GM12878 (cell line): ENCODE measurements at regions not wholly inside any gene's neighbourhood (a gene's known extent, or its start where the extent isn't known, plus 50 kb on each side); places are given as distances from the start of the nearest gene placed in this dataset.
A peak's percentile ranks its signal among the peaks of the same experiment; 100 is the strongest.

Source experiments
- ATAC-seq: fragments of 200-7000 bp; cut with Tn5 transposase; 3 replicates; pipeline ENCODE4 v1.9.1; 2020; ENCODE audit warnings: mild to moderate bottlenecking, moderate library complexity
- BruUV-seq: library from RNA; stranded (reverse); fragments of 400-500 nt; replicated peaks from 2 replicates; lab custom pipeline; 2021; lab: Mats Ljungman, UMichigan
- CTCF ChIA-PET: fragments of 300-600 bp; sonication (Branson Sonifier 250); formaldehyde crosslinking; extraction: SDS; loops from one replicate; lab custom pipeline; 2021; ENCODE audit warnings: inconsistent platforms; lab: Yijun Ruan, JAX
- POLR2A ChIA-PET: fragments of 350-600 bp; formaldehyde crosslinking; extraction: SDS; loops from one replicate; lab custom pipeline; 2021; ENCODE audit warnings: inconsistent platforms; lab: Charles Lee
- RAD21 ChIA-PET: fragments of 300-600 bp; sonication (Branson Sonifier 250); formaldehyde crosslinking; loops from one replicate; lab custom pipeline; 2023; ENCODE audit warnings: antibody characterized with exemption; ENCODE audit not compliant: unreplicated experiment; lab: Charles Lee
- SMC1A ChIA-PET: fragments of 300-600 bp; sonication (Branson Sonifier 250); formaldehyde crosslinking; loops from one replicate; lab custom pipeline; 2023; ENCODE audit not compliant: unreplicated experiment, uncharacterized antibody; lab: Charles Lee
- DNase-seq: peaks from one replicate; pipeline ENCODE4 v3.0.0-alpha.2; 2011; ENCODE audit warnings: low read depth, low spot score
- FAIRE-seq: peaks from 3 replicates; lab custom pipeline; 2011; peaks lifted over from hg19 to GRCh38; lab: Jason Lieb, UNC
- H2AFZ ChIP-seq: 2 replicates; pipeline ENCODE4 v1.6.0; 2011; ENCODE audit warnings: low read depth, low read length, control low read depth; ENCODE audit not compliant: control insufficient read depth
- H3K27ac ChIP-seq: 2 replicates; pipeline ENCODE4 v1.5.1; 2011; ENCODE audit warnings: control low read depth; ENCODE audit not compliant: control insufficient read depth, insufficient read depth
- H3K27me3 ChIP-seq, 2 experiments: replicated peaks in 1 of 2; 2 replicates each; pipeline versions ENCODE4 v1.6.0 to v1.6.1; 2011; ENCODE audit warnings: low read length in 1 of 2; ENCODE audit not compliant: control insufficient read depth in 2 of 2, insufficient read depth in 2 of 2
- H3K36me3 ChIP-seq, 2 experiments: 2 replicates each; pipeline ENCODE4 v1.5.1; 2011; ENCODE audit warnings: low read length in 1 of 2; ENCODE audit not compliant: control insufficient read depth in 2 of 2, insufficient read depth in 2 of 2
- H3K4me1 ChIP-seq: 2 replicates; pipeline ENCODE4 v1.6.1; 2011; ENCODE audit warnings: mild to moderate bottlenecking, low read length, moderate library complexity, mixed read lengths; ENCODE audit not compliant: control insufficient read depth, insufficient read depth
- H3K4me2 ChIP-seq: 2 replicates; pipeline ENCODE4 v1.6.0; 2011; ENCODE audit warnings: control low read depth; ENCODE audit not compliant: control insufficient read depth, insufficient read depth
- H3K4me3 ChIP-seq: fragments of 200-600 bp; sonication (generic); 2 replicates; pipeline ENCODE4 v1.5.1; 2016
- H3K79me2 ChIP-seq: 2 replicates; pipeline ENCODE4 v1.6.0; 2011; ENCODE audit warnings: low read length; ENCODE audit not compliant: control insufficient read depth, insufficient read depth
- H3K9ac ChIP-seq: 2 replicates; pipeline ENCODE4 v1.8.0; 2011; ENCODE audit warnings: low read length, control low read depth, mixed read lengths; ENCODE audit not compliant: control insufficient read depth, insufficient read depth
- H3K9me3 ChIP-seq: replicated peaks from 3 replicates; pipeline ENCODE4 v1.5.1; 2011; ENCODE audit warnings: mild to moderate bottlenecking, low read length; ENCODE audit not compliant: control insufficient read depth, insufficient read depth
- H4K20me1 ChIP-seq: 2 replicates; pipeline ENCODE4 v1.6.0; 2011; ENCODE audit not compliant: control insufficient read depth, insufficient read depth
- EGR1 ChIP-seq, 2 experiments: IDR thresholded peaks; 1 replicate in 1 of 2; 2 replicates in 1 of 2; pipeline ENCODE4 v1.6.1; 2011 to 2012; ENCODE audit warnings: low read depth in 2 of 2, low read length in 2 of 2, borderline replicate concordance in 1 of 2, mild to moderate bottlenecking in 1 of 2, moderate library complexity in 1 of 2
- ESRRA ChIP-seq: IDR thresholded peaks from 2 replicates; pipeline ENCODE4 v1.6.1; 2012; ENCODE audit warnings: mild to moderate bottlenecking, low read length, improper control_type of control experiment
- HDAC2 ChIP-seq: fragments of 200-600 bp; sonication (generic); IDR thresholded peaks from 2 replicates; pipeline ENCODE4 v1.6.1; 2017
- HDAC6 ChIP-seq: fragments of 200-600 bp; sonication (generic); IDR thresholded peaks from one replicate; pipeline ENCODE4 v1.8.0; 2017; ENCODE audit warnings: antibody characterized with exemption; ENCODE audit not compliant: unreplicated experiment
- KAT2A ChIP-seq: conservative IDR thresholded peaks from 2 replicates; pipeline ENCODE4 v1.6.1; 2011; ENCODE audit warnings: low read depth, low read length; ENCODE audit not compliant: control insufficient read depth
- MYC ChIP-seq: IDR thresholded peaks from 2 replicates; pipeline ENCODE4 v1.6.1; 2011; ENCODE audit warnings: mild to moderate bottlenecking, low read length, moderate library complexity, inconsistent platforms; ENCODE audit not compliant: insufficient read depth, insufficient replicate concordance, insufficient read length, severe bottlenecking
- POLR2AphosphoS5 ChIP-seq: IDR thresholded peaks from 2 replicates; pipeline ENCODE4 v1.6.1; 2011; ENCODE audit warnings: mild to moderate bottlenecking, low read length, inconsistent platforms
- ZNF217 ChIP-seq: fragments of 450-650 bp; IDR thresholded peaks from 2 replicates; pipeline ENCODE4 v1.6.1; 2017; ENCODE audit warnings: antibody characterized with exemption, mild to moderate bottlenecking
- ZNF24 ChIP-seq: fragments of 450-650 bp; IDR thresholded peaks from 2 replicates; pipeline ENCODE4 v1.6.1; 2017; ENCODE audit warnings: antibody characterized with exemption, mild to moderate bottlenecking
- ZNF274 ChIP-seq: IDR thresholded peaks from one replicate; pipeline ENCODE4 v1.8.0; 2011; ENCODE audit not compliant: insufficient read length, insufficient read depth
- WGBS: methylation state at CpG from one replicate; pipeline ENCODE4 v1.1.6; 2016; ENCODE audit warnings: low lambda C conversion rate; ENCODE audit not compliant: insufficient replicate concordance, insufficient coverage; ENCODE audit errors: missing lambda C conversion rate; 5-methylcytosine and 5-hydroxymethylcytosine counted together
- in situ Hi-C: fragments of 300-500 bp; cut with MboI; formaldehyde crosslinking; loops from 9 replicates; pipeline ENCODE4 v1.14.3; 2018; ENCODE audit warnings: mixed read lengths
- intact Hi-C: fragments of 100-400 bp; cut with micrococcal nuclease; formaldehyde crosslinking; loops from one replicate; pipeline ENCODE4 v1.14.2; 2022; ENCODE audit not compliant: unreplicated experiment
- TF ChIP-seq, protein P1 (sequence below): fragments of 450-650 bp; IDR thresholded peaks from 2 replicates; pipeline ENCODE4 v1.6.1; 2017; ENCODE audit warnings: mild to moderate bottlenecking, moderate library complexity
- TF ChIP-seq, protein P2 (sequence below): fragments of 450-650 bp; IDR thresholded peaks from 2 replicates; pipeline ENCODE4 v1.6.1; 2014; ENCODE audit warnings: mild to moderate bottlenecking
- TF ChIP-seq, protein P3 (sequence below): fragments of 450-650 bp; IDR thresholded peaks from 2 replicates; pipeline ENCODE4 v1.6.1; 2017; ENCODE audit warnings: antibody characterized with exemption, mild to moderate bottlenecking, moderate library complexity
- TF ChIP-seq, protein P4 (sequence below): fragments of 450-650 bp; conservative IDR thresholded peaks from 2 replicates; pipeline ENCODE4 v1.6.1; 2017; ENCODE audit warnings: mild to moderate bottlenecking, moderate library complexity

DNA sequence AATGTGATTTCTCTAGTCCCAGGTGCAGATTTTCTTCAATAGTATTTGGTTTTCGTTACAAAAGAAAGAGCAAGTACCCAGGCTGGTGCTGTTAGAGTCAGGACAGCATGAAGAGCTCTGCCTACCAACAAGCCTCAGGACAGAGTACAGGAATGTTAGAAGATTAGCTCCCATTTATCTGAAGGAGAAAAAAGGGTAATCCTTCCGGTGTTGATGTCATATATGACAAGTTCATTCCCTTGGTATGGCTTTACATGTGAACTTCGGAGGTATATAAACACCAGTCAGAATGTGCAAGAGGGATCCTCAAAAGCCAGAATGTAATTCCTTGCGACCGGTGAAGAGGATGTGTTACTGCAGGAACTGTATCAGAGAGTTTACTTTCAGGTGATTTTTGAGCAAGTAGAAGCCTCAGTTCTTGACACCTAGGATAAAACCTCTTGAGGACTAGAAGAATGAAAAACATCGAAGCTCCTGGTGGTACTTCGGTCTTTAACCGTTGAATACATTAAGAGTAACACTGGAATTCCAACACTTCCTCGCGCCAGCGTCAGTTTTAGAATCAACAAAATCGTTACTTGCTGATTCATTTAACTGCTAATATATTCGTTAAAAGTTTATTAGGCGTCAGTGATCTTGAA lies 194.2 kb upstream of the ZNF184 start:
- Histone ChIP-seq H3K4me2 (peak overlapping the region; percentile 88), H2AFZ (peak overlapping the region; percentile 64), H3K36me3 (no peaks in the 10 kb centered on the region), H3K9me3 (no peaks in the 10 kb centered on the region; the same call in 2 of the 3 replicates), H3K4me1 (peaks cover 11% of the 10 kb centered on the region), H3K27ac (no peak overlapping the region; the same call in 1 of the 2 replicates), H3K79me2 (no peaks in the 10 kb centered on the region), H3K27me3 (no peaks in the 10 kb centered on the region), H3K9ac (no peak overlapping the region; the same call in 1 of the 2 replicates), H3K4me3 (peak overlapping the region; percentile 67), H4K20me1 (no peaks in the 10 kb centered on the region)
- ChIA-PET CTCF (no interaction called here), POLR2A (no interaction called here), RAD21 (no interaction called here), SMC1A (no interaction called here)
- no TSS peak for BruUV-seq
- no peak for DNase-seq
- in situ Hi-C loops: no loop called here
- intact Hi-C loops: no loop called here
- no peak for ATAC-seq
- 8% methylated on average over 14 of the region's 14 CpGs for WGBS
- FAIRE-seq: no peak
- TF ChIP-seq ESRRA: no peak
- TF ChIP-seq, protein P1, sequence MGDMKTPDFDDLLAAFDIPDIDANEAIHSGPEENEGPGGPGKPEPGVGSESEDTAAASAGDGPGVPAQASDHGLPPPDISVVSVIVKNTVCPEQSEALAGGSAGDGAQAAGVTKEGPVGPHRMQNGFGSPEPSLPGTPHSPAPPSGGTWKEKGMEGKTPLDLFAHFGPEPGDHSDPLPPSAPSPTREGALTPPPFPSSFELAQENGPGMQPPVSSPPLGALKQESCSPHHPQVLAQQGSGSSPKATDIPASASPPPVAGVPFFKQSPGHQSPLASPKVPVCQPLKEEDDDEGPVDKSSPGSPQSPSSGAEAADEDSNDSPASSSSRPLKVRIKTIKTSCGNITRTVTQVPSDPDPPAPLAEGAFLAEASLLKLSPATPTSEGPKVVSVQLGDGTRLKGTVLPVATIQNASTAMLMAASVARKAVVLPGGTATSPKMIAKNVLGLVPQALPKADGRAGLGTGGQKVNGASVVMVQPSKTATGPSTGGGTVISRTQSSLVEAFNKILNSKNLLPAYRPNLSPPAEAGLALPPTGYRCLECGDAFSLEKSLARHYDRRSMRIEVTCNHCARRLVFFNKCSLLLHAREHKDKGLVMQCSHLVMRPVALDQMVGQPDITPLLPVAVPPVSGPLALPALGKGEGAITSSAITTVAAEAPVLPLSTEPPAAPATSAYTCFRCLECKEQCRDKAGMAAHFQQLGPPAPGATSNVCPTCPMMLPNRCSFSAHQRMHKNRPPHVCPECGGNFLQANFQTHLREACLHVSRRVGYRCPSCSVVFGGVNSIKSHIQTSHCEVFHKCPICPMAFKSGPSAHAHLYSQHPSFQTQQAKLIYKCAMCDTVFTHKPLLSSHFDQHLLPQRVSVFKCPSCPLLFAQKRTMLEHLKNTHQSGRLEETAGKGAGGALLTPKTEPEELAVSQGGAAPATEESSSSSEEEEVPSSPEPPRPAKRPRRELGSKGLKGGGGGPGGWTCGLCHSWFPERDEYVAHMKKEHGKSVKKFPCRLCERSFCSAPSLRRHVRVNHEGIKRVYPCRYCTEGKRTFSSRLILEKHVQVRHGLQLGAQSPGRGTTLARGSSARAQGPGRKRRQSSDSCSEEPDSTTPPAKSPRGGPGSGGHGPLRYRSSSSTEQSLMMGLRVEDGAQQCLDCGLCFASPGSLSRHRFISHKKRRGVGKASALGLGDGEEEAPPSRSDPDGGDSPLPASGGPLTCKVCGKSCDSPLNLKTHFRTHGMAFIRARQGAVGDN: no peak
- no peak for TF ChIP-seq HDAC2
- TF ChIP-seq, protein P2, sequence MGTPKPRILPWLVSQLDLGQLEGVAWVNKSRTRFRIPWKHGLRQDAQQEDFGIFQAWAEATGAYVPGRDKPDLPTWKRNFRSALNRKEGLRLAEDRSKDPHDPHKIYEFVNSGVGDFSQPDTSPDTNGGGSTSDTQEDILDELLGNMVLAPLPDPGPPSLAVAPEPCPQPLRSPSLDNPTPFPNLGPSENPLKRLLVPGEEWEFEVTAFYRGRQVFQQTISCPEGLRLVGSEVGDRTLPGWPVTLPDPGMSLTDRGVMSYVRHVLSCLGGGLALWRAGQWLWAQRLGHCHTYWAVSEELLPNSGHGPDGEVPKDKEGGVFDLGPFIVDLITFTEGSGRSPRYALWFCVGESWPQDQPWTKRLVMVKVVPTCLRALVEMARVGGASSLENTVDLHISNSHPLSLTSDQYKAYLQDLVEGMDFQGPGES: no peak
- TF ChIP-seq EGR1 (IDR thresholded peaks at IDR 0.05; ENCODE audit: borderline replicate concordance in 1 of 2, low read depth in 2 of 2, low read length in 2 of 2): no peak
- TF ChIP-seq ZNF217: no peak
- TF ChIP-seq KAT2A: no peak
- no peak for TF ChIP-seq MYC
- TF ChIP-seq, protein P3, sequence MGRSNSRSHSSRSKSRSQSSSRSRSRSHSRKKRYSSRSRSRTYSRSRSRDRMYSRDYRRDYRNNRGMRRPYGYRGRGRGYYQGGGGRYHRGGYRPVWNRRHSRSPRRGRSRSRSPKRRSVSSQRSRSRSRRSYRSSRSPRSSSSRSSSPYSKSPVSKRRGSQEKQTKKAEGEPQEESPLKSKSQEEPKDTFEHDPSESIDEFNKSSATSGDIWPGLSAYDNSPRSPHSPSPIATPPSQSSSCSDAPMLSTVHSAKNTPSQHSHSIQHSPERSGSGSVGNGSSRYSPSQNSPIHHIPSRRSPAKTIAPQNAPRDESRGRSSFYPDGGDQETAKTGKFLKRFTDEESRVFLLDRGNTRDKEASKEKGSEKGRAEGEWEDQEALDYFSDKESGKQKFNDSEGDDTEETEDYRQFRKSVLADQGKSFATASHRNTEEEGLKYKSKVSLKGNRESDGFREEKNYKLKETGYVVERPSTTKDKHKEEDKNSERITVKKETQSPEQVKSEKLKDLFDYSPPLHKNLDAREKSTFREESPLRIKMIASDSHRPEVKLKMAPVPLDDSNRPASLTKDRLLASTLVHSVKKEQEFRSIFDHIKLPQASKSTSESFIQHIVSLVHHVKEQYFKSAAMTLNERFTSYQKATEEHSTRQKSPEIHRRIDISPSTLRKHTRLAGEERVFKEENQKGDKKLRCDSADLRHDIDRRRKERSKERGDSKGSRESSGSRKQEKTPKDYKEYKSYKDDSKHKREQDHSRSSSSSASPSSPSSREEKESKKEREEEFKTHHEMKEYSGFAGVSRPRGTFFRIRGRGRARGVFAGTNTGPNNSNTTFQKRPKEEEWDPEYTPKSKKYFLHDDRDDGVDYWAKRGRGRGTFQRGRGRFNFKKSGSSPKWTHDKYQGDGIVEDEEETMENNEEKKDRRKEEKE: no peak
- no peak for TF ChIP-seq ZNF274
- TF ChIP-seq HDAC6: no peak
- no peak for TF ChIP-seq ZNF24
- TF ChIP-seq POLR2AphosphoS5: no peak
- TF ChIP-seq, protein P4, sequence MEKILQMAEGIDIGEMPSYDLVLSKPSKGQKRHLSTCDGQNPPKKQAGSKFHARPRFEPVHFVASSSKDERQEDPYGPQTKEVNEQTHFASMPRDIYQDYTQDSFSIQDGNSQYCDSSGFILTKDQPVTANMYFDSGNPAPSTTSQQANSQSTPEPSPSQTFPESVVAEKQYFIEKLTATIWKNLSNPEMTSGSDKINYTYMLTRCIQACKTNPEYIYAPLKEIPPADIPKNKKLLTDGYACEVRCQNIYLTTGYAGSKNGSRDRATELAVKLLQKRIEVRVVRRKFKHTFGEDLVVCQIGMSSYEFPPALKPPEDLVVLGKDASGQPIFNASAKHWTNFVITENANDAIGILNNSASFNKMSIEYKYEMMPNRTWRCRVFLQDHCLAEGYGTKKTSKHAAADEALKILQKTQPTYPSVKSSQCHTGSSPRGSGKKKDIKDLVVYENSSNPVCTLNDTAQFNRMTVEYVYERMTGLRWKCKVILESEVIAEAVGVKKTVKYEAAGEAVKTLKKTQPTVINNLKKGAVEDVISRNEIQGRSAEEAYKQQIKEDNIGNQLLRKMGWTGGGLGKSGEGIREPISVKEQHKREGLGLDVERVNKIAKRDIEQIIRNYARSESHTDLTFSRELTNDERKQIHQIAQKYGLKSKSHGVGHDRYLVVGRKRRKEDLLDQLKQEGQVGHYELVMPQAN: no peak
